ENCODE measurements at regions not wholly inside any gene's neighbourhood (a gene's known extent, or its start where the extent isn't known, plus 50 kb on each side); places are given as distances from the start of the nearest gene placed in this dataset.
"Not testable (repeated sequence)": the region's sequence is repeated elsewhere in the genome, so short reads cannot be mapped to it uniquely, and the experiment has no call there.

DNA sequence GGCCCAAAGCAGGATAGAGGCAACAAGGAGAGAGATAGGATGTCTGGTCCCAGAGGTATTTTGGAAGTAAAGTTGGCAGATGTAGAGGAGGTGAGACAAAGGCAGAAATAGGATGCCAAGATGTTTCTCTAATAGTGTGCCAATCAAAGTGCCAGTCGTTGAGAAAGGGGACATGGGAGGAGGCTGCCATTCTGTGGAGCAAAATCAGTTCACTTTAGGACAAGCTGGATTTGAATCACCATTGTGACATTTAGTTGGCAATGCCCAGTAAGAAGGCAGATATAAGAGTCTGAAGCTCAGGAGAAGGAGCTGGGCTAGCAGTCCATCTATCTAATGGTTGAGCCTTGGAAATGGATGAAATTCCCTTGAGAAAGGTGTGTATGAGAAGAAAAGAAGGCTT lies 53.8 kb downstream of the ADRB2 start:
- TF ChIP-seq POLR2AphosphoS5 (IDR thresholded peaks at IDR 0.05) (no peak), POLR2A (IDR thresholded peaks at IDR 0.05) (no peak)
- TF ChIP-seq, protein P1, sequence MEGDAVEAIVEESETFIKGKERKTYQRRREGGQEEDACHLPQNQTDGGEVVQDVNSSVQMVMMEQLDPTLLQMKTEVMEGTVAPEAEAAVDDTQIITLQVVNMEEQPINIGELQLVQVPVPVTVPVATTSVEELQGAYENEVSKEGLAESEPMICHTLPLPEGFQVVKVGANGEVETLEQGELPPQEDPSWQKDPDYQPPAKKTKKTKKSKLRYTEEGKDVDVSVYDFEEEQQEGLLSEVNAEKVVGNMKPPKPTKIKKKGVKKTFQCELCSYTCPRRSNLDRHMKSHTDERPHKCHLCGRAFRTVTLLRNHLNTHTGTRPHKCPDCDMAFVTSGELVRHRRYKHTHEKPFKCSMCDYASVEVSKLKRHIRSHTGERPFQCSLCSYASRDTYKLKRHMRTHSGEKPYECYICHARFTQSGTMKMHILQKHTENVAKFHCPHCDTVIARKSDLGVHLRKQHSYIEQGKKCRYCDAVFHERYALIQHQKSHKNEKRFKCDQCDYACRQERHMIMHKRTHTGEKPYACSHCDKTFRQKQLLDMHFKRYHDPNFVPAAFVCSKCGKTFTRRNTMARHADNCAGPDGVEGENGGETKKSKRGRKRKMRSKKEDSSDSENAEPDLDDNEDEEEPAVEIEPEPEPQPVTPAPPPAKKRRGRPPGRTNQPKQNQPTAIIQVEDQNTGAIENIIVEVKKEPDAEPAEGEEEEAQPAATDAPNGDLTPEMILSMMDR (IDR thresholded peaks at IDR 0.05): no peak
- no peaks in the 10 kb centered on the region for H3K9me3 ChIP-seq
- intact Hi-C loops (cut with DNase I; ENCODE audit: low total_unique reads): no loop called here
- no peak overlapping the region for H3K4me3 ChIP-seq
- H3K27ac ChIP-seq: no peak overlapping the region
- no peaks in the 10 kb centered on the region for H3K4me1 ChIP-seq
- no peak for DNase-seq (ENCODE audit: low spot score in 2 of 2)
- no peaks in the 10 kb centered on the region for H3K27me3 ChIP-seq
- no peaks in the 10 kb centered on the region for H3K36me3 ChIP-seq

DNA sequence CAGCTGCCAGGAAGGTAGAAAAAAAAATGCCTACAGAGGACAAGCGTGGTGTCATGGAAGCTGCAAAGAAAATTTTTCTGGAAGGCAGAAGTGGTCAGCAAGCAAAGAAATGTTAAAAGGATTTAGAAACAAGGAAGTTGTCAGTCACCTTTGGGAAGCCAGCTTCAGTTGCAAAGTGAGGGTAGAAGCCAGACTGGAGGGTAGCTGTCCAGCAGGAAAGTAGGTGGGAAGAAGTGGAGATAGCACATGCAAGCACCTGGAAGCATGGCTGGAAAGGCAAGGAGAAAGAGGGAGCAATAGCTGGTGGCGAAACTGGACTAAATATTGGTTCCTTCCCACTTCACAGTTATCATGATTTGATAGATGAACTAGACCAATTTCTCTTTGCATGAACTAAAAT lies 54.3 kb downstream of the ADRB2 start:
- Histone ChIP-seq H3K36me3 (no peaks in the 10 kb centered on the region), H3K4me3 (no peak overlapping the region), H3K27ac (no peak overlapping the region), H3K4me1 (no peaks in the 10 kb centered on the region), H3K9me3 (no peaks in the 10 kb centered on the region), H3K27me3 (no peaks in the 10 kb centered on the region)
- intact Hi-C loops (cut with DNase I; ENCODE audit: low total_unique reads): no loop called here
- TF ChIP-seq POLR2AphosphoS5 (IDR thresholded peaks at IDR 0.05) (no peak), POLR2A (IDR thresholded peaks at IDR 0.05) (no peak)
- TF ChIP-seq, protein P1 (IDR thresholded peaks at IDR 0.05): no peak
- no peak for DNase-seq (ENCODE audit: low spot score in 2 of 2)

DNA sequence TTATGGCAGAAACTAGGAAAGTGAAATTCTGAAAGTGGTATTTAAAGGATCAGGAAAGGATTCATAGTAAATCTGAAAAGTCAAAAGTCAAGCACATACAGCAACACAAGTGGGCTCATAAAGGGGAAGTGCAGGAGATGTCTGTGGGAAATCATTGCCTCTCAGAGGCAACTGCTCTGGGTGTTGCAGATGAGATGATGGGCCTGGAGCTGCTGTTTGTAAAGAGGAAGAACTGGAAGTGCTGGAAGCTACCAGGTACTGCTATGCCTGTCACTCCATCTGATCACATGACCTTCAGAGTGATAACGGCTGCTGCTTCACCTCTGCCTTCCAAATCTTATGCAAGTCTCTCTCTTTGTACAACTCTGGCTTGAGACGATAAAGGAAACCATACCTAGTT lies 55.9 kb downstream of the ADRB2 start:
- no peak for DNase-seq (ENCODE audit: low spot score in 2 of 2)
- Histone ChIP-seq H3K4me3 (no peak overlapping the region), H3K27ac (no peak overlapping the region), H3K4me1 (no peaks in the 10 kb centered on the region), H3K9me3 (no peaks in the 10 kb centered on the region), H3K27me3 (no peaks in the 10 kb centered on the region), H3K36me3 (no peaks in the 10 kb centered on the region)
- TF ChIP-seq POLR2AphosphoS5 (IDR thresholded peaks at IDR 0.05) (no peak), POLR2A (IDR thresholded peaks at IDR 0.05) (no peak)
- TF ChIP-seq, protein P1 (IDR thresholded peaks at IDR 0.05): no peak
- intact Hi-C loops (cut with DNase I; ENCODE audit: low total_unique reads): no loop called here

DNA sequence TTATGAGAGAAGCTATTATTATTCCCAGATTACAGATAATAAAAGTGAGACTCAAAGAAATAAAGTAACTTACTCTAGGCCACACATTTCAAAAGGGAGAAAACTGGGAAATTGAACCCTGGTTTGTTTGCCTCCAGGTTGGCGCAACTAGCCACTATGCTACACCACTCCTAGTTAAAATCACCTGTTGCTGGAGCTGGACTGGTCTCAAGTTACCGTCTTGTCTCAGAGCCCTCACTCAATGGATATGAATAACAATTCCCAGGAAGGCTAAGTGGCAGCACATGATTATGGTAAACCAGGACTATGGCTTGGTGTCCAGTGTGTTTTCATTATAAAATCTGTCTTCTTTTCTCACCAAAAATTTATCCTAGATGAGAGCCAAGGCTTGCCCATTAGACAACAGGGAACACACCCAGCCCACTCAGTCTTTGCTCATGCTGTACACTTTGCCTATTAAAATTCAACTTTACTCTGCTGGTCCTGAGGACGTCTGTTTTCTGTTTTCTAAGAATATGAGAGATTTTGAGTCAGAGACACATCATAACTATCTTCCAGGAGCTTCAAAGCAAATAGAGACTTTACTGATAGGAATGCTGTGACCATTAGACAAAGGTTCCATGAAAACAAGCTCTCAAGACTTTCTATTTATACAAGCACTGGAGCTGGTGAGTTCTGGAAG lies 58.1 kb downstream of the ADRB2 start:
- no peak for TF ChIP-seq POLR2A (IDR thresholded peaks at IDR 0.05)
- TF ChIP-seq, protein P1 (IDR thresholded peaks at IDR 0.05): no peak
- TF ChIP-seq POLR2AphosphoS5 (IDR thresholded peaks at IDR 0.05): no peak
- Histone ChIP-seq H3K27ac (no peak overlapping the region), H3K36me3 (no peaks in the 10 kb centered on the region), H3K4me1 (no peaks in the 10 kb centered on the region), H3K27me3 (no peaks in the 10 kb centered on the region), H3K9me3 (no peaks in the 10 kb centered on the region), H3K4me3 (no peak overlapping the region)
- intact Hi-C loops (cut with DNase I; ENCODE audit: low total_unique reads): no loop called here
- no peak for DNase-seq (ENCODE audit: low spot score in 2 of 2)

DNA sequence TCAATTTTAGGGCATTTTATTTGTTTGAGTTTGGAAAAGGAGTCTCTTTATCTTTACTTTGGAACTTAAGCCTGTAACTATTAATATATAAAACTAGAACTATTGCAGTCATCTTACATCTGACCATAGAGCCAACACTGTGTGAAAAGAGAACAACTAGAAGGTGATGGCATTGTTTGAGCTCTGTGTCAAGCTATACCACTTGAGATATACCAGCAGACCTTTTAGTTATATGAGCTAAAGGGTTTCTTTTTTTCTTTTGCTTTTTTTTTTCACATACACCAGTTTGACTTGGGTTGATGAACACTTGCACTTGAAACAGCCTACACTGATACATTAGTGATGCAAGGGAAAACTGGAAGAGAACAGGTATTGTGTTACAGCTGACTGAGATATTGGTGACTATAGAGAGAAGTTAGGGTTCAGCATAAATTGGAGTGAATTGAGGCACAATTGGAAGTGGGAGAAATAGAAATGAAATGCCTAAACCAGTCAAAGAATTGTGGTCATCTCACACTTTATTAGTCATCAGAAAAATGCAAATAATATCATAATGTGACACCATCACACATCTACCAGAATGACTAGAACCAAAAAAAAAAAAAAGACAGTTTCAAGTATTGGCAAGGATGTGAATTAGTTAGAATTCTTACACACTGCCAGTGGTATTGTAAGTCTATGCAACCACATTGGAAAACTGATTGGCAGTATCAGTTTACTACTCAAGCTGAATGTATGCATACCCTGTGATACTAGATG lies 60.9 kb downstream of the ADRB2 start:
- peaks cover 0 to 3% of the 10 kb centered on the region in 2 donors for H3K9me3 ChIP-seq
- no peaks in the 10 kb centered on the region for H3K27me3 ChIP-seq
- no peak for DNase-seq (ENCODE audit: low spot score in 2 of 2)
- no peak overlapping the region for H3K4me3 ChIP-seq
- intact Hi-C loops (cut with DNase I; ENCODE audit: low total_unique reads): no loop called here
- no peaks in the 10 kb centered on the region for H3K4me1 ChIP-seq
- H3K36me3 ChIP-seq: no peaks in the 10 kb centered on the region
- TF ChIP-seq POLR2A (IDR thresholded peaks at IDR 0.05): no peak
- TF ChIP-seq, protein P1 (IDR thresholded peaks at IDR 0.05): no peak
- H3K27ac ChIP-seq: no peak overlapping the region

DNA sequence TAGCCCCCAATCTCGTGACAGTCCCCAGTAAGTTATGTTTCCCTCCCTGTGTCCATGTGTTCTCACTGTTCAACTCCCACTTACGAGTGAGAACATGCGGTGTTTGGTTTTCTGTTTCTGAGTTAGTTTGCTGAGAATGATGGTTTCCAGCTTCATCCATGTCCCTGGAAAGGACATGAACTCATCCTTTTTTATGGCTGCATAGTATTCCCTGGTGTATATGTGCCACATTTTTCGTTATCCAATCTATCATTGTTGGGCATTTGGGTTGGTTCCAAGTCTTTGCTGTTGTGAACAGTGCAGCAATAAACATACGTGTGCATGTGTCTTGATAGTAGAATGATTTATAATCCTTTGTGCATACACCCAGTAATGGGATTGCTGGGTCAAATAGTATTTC lies 63.5 kb downstream of the ADRB2 start:
- H3K27ac ChIP-seq; H3K27me3 ChIP-seq; H3K4me3 ChIP-seq; DNase-seq (ENCODE audit: low spot score in 2 of 2); H3K9me3 ChIP-seq; intact Hi-C loops (cut with DNase I; ENCODE audit: low total_unique reads); H3K36me3 ChIP-seq; H3K4me1 ChIP-seq: not testable (repeated sequence)

DNA sequence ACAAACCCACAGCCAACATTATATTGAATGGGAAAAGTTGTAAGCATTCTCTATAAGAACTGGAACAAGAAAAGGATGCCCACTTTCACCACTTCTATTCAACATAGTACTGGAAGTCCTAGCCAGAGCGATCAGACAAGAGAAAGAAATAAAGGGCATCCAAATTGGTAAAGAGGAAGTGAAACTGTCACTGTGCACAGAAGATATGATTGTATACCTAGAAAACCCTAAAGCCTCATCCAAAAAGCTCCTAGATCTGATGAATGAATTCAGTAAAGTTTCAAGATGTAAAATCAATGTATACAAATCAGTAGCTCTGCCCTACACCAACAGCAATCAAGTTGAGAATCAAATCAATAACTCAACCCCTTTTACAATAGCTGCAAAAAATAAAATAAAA lies 69.0 kb downstream of the ADRB2 start:
- H3K27ac ChIP-seq; intact Hi-C loops (cut with DNase I; ENCODE audit: low total_unique reads); H3K27me3 ChIP-seq; H3K4me3 ChIP-seq; DNase-seq (ENCODE audit: low spot score in 2 of 2); H3K9me3 ChIP-seq; H3K36me3 ChIP-seq; H3K4me1 ChIP-seq: not testable (repeated sequence)
